Hematopoietic multipotent progenitor cell treated with erythropoietin and hydrocortisone succinate and interleukin-3 and kit ligand, for 6 days (in vitro differentiated cells): ENCODE measurements at regions not wholly inside any gene's neighbourhood (a gene's known extent, or its start where the extent isn't known, plus 50 kb on each side); places are given as distances from the start of the nearest gene placed in this dataset.
"Not testable (repeated sequence)": the region's sequence is repeated elsewhere in the genome, so short reads cannot be mapped to it uniquely, and the experiment has no call there.

Source experiments
- DNase-seq: peaks from one replicate; pipeline ENCODE4 v3.0.0-alpha.2; 2015

GRCh38 chr6:141869509-141869908 lies 263.2 kb upstream of the GJE1 start:
- not testable (repeated sequence) for DNase-seq

GRCh38 chr6:141867767-141868166 lies 265.0 kb upstream of the GJE1 start:
- DNase-seq = no peak

GRCh38 chr6:141866731-141867497 lies 265.8 kb upstream of the GJE1 start:
- no peak for DNase-seq

GRCh38 chr6:141851063-141851462 lies 281.7 kb upstream of the GJE1 start:
- DNase-seq = no peak

- DNase-seq = no peak
Measured at GRCh38 chr6:141848029-141848890, 284.5 kb upstream of the GJE1 start.

GRCh38 chr6:141846639-141847038 lies 286.1 kb upstream of the GJE1 start:
- DNase-seq = no peak

GRCh38 chr6:141843178-141843834 lies 289.4 kb upstream of the GJE1 start:
- DNase-seq = no peak

GRCh38 chr6:141833001-141833655 lies 299.6 kb upstream of the GJE1 start:
- no peak for DNase-seq

GRCh38 chr6:141830530-141830929 lies 302.2 kb upstream of the GJE1 start:
- no peak for DNase-seq

GRCh38 chr6:141829566-141830360 lies 303.0 kb upstream of the GJE1 start:
- DNase-seq = no peak

GRCh38 chr6:141824350-141824749 lies 308.4 kb upstream of the GJE1 start:
- no peak for DNase-seq

- not testable (repeated sequence) for DNase-seq
Measured at GRCh38 chr6:141815039-141815438, 317.7 kb upstream of the GJE1 start.

GRCh38 chr6:141809901-141810300 lies 322.8 kb upstream of the GJE1 start:
- no peak for DNase-seq

GRCh38 chr6:141808662-141809061 lies 324.1 kb upstream of the GJE1 start:
- no peak for DNase-seq

- not testable (repeated sequence) for DNase-seq
Measured at GRCh38 chr6:141800973-141801372, 331.8 kb upstream of the GJE1 start.

GRCh38 chr6:141790921-141791320 lies 341.8 kb upstream of the GJE1 start:
- no peak for DNase-seq

GRCh38 chr6:141788096-141788495 lies 344.6 kb upstream of the GJE1 start:
- no peak for DNase-seq

GRCh38 chr6:141783585-141783984 lies 349.1 kb upstream of the GJE1 start:
- no peak for DNase-seq

GRCh38 chr6:141780296-141780695 lies 352.4 kb upstream of the GJE1 start:
- no peak for DNase-seq

GRCh38 chr6:141764388-141764787 lies 368.3 kb upstream of the GJE1 start:
- no peak for DNase-seq

GRCh38 chr6:141758430-141758829 lies 374.3 kb upstream of the GJE1 start:
- DNase-seq = no peak

- DNase-seq = no peak
Measured at GRCh38 chr6:141753180-141753579, 379.5 kb upstream of the GJE1 start.
